ENCODE measurements at regions not wholly inside any gene's neighbourhood (a gene's known extent, or its start where the extent isn't known, plus 50 kb on each side); places are given as distances from the start of the nearest gene placed in this dataset.

DNA sequence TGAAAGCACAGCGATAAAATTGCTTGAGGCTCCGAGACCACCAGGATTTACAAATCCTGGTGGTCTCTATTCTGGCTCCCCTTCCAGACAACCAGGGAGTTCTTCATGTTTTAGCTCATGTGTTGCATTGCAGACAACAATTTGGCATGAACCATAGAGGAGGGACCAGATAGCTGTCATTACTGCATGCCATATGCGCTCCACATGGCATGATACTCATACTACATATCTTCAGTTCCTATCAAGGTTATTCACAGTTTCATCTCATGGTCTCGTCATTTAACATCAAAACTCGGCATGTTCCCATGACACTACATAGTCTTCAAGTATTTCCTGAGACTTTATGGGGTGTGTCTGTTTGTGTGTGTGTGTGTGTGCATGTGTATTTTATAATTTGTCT is 220.3 kb downstream of the OR13H1 start:
- no peak for FAIRE-seq
- no peak for DNase-seq (ENCODE audit: low spot score)

DNA sequence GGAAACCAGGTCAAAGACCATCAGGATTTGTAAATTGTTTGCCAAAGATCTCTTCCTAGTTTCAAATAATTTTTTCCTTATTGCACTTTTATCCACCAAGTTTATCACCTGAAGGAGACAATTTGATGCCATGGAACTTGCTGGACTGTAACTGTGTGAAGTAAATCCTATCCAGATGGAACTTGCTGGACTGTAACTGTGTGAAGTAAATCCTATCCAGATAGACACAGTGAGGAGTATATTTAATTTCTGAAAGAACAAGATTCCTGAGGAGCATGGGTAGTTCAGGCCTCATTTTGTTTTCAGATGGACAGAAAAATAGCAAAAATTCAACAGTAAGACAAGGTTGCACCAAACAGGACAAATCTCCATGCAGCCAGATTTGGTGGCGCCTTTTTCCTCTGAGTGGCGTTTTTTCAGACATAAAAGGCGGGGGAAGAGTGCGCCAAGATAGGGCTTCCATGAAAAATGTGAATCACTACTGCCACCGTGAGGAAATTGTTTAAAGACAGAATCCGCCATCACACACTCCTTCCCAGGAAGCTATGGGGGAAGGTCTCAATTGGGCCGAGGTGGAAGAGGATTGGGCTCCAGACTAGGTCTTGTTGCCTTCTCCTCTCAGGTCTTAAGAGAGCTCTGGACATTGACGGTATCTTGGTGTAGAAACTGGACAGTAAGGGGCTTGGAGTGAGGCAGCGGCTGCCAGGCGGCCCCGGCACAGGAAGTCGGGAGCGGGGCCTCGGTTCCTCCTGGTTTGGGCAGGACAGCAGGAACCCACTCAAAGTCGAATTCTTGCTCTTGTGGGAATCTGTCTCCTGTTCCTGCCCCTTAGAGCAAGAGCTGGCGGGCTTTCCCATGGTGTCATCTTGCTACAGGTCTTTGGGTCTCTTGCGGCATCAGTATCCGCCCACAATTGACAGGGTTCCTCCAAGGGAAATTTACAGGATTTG is 234.7 kb downstream of the OR13H1 start:
- no peak for DNase-seq (ENCODE audit: low spot score)
- no peak for FAIRE-seq

DNA sequence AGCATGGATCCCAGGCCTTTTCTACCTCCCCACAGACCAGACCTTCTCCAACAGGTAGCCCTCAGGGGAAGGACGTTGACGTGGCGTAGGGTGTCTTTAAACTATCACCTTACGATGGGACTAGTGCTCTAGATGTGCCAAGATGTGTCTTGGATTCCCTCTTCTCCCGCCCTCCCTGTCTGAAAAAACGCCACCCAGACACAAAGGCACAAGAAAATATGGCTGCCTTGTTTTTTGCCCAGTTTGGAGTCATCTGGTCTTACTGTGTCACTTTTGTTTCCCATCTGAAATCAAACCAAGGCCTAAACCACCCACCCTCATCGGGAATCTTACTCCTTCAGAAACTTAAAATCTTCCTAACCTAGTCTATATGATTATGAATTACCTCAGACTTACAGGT is 235.4 kb downstream of the OR13H1 start:
- no peak for FAIRE-seq

DNA sequence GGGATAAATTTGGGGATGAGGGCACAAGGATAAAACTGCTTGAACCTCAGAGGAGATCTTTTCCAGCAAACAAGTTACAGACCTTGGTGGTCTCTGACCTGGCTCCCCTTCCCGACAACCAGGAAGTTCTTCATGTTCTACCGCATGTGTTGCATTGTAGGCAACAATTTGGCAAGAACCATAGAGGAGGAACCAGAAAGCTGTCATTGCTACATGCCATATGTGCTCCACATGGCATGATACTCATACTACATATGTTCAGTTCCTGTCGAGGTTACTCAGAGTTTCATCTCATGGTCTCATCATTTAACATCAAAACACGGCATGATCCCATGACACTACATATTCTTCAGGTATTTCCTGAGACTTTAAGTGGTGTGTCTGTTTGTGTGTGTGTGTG is 235.9 kb downstream of the OR13H1 start:
- FAIRE-seq = no peak

More for the DNA sequence above, 235.4 kb downstream of the OR13H1 start:
- no peak for DNase-seq (ENCODE audit: low spot score)

DNA sequence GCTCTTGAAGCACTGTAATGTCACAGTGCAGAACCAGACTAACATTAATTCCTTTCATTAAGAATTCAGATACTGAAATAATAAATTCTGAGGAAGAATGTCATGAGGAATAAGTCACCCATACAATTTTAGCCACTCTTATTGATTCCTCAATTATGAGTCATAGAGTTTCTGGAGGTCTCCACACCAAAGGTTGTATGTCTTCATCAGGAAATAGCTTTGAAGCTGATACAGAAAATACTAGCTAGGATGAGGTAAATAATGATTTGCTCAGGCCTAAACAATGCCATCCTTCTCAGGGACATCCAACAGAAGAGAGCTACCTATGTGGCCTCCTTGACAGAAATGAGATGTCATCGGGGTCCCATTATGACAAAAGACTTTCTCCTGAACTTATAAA is 238.8 kb downstream of the OR13H1 start:
- FAIRE-seq (no peak), DNase-seq (ENCODE audit: low spot score) (no peak)

More for the DNA sequence above, 235.9 kb downstream of the OR13H1 start:
- DNase-seq (ENCODE audit: low spot score) = no peak

DNA sequence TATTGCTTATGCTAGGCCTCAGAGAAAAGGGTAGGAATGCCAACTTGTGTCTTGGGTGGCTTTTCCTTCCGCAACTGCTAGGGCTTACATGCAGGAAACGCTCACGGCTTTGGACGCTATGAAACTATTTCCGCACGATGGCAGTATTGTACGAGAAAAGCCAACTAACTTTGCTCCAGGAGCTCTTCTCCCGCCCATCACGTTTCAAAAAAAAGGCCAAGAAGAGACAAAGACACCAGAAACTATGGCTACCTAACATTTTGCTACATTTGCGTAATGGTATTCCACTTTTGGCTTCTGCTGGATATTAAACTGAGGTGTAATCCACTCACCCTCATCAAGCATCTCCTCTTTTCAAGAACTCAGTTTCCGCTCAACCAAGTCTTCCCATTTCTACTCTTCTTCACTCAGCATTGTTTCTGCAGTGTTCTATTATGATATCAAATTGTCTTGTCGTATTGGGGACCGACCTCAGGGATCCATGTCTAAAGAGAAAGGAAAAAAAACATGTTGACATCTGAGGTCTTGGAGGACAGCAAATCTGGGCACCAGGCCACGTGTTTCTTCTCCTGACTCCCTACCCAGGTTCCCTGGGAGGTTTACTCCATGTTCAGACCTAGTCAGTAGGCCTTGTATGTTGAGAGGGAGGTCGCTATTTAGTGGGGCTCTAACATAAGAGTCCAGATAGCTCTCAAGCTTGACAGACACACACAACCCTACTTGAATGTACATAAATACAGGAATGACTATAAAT is 239.4 kb upstream of the STK26 start:
- FAIRE-seq = no peak
- peak; percentile 7 for DNase-seq (ENCODE audit: low spot score)

DNA sequence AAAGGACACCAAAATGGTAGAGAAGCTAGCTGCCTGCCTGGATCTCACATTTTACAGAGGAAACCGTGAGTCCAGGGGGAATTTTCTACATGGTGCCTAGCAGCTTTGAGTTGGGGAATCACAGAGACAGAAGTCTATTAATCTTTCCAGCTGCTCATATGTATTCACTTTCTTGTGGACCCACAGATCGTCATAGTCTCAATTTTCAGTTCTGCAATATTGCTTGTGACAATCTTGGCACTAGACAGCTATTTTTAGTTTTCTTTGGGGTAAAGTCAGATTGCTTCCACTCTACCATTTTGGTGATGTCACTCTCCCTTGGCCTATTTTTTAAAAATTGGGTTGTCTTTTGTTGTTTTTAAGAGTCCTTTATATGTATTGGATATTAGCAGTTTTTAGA is 233.4 kb upstream of the STK26 start:
- no peak for FAIRE-seq
- no peak for DNase-seq (ENCODE audit: low spot score)

DNA sequence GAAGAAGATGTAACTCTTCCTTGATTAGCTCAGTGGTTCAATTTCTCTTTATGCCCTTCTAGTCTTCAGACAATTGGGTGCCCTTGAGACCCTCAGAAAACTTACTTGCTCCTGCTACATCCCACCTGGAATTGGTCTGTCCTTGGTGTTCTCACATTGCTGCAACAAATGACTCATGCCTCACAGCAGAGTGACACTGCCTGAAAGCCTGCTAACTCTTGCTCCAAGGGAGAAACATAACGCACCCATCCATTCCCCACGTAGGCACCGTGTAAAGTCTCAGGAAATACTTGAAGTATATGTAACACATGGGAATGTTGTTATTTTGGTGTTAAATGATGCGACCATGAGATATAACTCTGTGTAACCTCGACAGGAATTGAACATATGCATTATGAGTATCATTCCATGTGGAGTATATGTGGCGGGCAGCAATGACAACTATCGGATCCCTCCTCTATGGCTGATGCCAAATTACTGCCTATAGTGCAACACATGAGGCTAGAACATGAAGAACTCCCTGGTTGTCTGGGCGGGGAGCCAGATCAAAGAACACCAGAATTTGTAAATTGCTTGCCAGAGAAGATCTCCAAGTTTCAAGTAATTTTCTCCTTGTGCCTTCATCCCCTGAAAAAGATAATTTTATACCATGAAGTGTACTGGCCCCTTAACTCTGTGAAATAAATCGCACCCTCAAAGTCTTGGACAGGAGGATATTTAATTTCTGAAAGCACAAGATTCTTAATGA is 231.3 kb upstream of the STK26 start:
- no peak for DNase-seq (ENCODE audit: low spot score)
- no peak for FAIRE-seq

DNA sequence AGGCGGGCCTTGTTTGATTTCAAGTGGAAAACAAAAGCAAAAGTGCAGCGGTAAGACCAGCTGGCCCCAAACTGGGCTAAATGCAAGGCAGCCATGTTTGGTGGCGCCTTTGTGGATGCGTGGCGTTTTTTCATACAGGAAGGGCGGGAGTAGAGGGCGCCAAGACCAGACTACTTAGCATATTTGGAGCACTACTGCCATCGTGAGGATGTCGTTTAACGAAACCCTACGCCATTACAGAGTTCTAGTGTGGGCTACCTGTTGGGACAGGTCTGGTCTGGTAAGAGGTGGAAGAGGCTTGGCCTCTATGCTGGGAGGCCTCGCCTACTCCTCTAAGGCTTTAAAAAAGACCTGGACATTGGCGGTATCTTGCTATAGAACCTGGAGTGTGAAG is 230.7 kb upstream of the STK26 start:
- DNase-seq (ENCODE audit: low spot score) = no peak
- no peak for FAIRE-seq

DNA sequence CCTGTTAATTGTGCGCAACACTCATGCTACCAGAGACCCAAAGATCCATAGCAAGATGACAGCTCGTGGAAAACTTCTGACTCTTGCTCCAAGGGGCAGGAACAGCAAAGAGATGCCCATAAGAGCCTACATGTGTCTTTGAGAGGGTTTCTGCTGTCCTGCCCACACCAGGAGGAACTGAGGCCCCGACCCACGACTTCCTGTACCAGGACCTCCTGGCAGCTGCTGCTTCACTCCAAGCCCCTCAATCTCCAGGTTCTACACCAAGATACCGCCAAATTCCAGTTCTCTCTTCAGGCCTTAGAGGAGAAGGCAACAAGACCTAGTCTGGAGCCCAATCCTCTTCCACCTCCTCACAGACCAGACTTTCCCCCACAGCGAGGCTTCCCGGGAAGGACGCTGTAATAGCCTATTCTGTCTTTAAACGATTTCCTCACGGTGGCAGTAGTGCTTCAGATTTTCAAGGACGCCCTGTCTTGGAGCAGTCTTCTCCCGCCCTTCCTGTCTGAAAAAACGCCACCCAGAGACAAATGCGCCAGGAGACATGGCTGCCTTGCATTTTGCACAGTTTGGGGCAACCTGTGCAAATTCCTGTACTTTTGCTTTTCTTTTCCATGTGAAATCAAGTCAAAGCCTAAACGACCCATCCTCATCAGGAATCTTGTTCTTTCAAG is 230.2 kb upstream of the STK26 start:
- DNase-seq (ENCODE audit: low spot score) (peak; percentile 15), FAIRE-seq (no peak)

DNA sequence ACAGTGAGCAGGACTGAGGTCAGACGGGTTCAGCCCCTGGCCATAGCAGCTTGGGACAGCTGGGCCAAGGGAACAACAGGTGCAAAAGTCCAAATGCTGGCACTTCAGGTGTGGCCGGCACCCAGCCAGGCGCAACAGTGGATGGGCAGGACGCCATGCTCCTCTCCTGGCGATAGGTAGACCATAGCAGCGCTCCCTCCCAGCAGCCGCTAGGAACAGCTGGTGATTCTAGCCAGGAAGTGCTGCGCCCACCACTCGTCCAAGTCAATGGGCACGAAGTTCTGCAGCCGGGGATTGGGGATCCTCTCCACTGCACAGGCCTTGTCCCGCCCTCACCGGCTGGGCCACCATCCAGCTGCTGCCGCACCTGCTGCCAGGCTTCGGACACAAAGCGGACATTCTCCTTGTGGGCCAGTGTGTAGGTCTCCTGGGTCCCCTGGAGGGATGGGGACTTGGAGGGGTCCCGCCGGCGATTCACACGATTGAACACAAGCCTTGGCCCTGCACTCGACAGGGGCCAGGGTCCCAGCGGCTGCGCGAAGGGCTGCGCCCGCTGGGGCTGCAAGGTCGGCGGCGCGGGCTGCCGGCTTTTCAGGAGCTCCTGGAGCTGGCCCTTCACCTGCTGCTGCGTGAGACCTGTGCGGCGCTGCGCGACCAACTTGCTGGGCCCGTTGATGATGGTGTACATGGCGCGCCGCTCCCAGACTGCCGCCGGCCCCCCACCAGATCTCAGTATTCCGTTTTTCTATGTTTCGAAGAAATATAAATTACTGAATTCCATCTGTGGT is 227.5 kb upstream of the STK26 start:
- FAIRE-seq (no peak), DNase-seq (ENCODE audit: low spot score) (no peak)

DNA sequence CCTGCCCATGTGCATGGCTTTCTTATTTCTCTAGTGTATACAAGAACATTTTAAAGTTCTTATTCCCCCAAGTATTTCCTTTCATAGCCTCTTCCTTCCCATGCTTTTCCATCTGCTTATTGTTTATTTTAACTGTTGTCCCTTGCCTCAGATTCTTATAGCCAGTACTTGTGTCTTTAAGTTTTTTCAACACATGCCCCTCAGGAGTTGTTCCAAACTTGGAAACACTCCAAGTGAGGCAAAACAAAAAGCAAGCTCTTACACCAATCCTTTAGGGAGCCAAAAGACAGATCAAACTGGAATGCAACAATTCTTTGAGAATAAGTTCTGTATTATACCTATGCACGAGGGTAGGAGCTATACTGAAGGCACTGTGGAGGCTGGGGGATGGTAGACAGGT is 222.0 kb upstream of the STK26 start:
- FAIRE-seq (no peak), DNase-seq (ENCODE audit: low spot score) (no peak)

DNA sequence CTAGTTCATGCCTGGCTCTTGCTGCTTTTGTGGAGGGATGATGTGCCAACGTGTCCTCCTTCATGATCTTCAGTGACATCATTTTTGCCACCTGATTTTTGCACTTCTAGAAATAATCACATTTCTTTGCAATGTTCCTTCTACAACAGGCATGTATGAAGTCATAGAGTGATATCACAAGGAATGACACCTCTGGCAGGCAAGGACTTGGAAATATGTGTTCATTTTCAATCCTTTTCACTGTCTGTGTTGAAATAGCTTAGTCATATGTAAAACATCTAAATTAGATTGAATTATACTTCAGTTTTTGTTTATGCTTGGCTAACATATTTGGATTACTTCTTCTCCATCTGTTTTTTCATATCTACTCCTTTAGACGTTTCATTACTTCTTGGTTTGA is 221.2 kb upstream of the STK26 start:
- FAIRE-seq (no peak), DNase-seq (ENCODE audit: low spot score) (no peak)

DNA sequence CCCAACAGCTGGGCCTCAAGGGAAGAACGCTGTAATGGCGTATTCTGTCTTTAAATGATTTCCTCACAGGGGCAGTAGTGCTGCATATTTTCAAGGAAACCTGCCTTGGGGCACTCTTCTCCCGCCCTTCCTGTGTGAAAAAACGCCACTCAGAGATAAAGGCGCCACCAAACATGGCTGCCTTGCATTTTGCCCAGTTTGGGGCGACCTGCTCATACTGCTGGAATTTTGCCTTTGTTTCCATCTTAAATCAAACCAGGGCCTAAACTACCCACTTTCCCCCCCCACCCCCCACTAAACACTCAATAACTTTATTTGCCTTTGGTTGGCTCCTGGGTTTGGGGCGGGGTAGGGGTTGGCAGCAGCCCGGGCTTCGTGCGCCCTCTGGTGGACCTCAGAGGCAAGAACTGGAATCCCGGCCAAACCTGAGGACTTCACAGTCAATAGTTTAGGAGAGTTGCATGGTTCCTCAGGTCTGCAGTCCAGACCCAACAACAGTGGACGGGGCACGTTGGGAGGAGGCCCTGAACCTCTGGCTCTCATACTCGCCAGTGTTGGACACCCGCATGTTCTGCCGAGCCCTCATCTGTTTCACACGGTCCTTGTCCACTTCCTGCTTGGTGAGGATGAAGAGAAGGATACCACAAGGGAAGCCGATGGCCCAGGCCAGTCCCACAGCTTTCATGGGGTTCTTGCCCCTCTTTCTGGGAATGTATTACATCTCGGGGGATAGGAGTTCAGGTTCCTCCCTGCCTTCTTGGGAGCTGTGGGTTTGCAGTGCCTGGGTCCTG is 220.1 kb upstream of the STK26 start:
- no peak for DNase-seq (ENCODE audit: low spot score)
- no peak for FAIRE-seq

DNA sequence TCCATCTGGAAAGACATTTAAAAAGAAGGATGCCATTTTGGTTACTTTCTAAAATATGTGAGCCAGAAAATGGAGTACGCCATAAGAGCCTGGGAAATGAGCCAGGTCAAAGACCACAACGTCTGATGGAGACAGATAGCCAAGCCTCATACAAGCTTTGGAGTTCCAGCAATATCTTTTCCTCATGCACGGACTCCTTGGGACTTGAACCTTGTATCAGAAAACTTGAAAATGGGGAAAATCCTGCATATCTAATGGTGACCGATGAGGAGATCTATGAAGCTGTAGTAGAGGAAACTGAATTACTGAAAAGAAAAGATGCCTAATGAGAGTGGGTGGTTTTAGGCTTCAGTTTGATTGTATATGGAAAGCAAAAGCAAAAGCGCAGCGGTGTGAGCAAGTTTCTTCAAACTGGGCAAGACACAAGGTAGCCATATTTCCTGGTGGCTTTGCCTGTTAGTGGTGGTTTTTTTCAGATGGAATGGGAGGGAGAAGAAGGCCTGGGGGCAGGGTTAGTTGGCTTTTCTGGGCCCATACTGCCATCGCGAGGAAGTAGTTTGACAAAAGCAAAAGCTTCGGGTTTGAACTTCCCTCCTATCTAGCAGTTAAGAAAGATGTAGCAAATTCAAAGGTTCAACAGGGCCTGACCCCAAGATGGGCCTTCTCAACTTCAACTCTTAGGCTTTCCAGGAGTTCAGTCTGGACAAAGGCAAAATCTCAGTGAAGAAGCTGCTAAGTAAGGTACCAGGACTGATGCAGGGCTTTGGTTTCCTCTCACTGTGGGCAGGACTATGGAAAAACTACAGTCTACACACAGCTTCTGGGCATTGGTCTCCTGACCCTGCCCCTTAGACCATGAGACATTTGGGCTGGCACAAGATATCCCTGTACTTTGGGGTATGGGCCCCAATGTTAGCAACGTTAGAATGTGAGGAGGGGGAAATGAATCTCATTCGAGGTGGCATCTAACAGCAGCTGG is 210.0 kb upstream of the STK26 start:
- no peak for DNase-seq (ENCODE audit: low spot score)
- FAIRE-seq = no peak

DNA sequence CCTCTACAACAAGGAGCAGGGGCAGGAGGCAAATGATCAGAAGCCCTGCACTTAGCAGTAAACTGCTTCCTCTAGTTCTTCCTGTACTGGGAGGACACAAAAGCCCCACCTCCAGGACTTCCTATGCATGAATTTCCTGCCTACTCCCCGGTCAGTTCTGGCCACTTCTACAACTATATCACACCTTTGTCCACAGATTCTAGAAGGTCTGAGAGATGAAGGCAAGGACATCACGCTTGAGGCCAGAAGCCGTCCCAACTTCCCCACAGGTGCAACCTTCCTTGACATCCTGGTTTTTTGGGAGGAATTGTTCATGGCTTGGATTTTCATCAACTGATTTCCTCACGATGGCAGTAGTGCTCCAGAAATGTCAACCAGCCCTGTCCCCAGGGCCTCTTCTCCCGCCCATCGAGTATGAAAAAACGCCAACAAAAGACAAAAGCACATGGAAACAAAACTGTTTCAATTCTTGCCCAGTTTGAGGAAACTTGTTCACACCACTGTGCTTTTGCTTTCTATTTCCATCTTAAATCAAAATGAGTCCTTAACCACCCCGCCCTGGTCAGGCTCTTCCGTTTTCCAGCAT is 206.5 kb upstream of the STK26 start:
- no peak for DNase-seq (ENCODE audit: low spot score)
- FAIRE-seq = no peak

DNA sequence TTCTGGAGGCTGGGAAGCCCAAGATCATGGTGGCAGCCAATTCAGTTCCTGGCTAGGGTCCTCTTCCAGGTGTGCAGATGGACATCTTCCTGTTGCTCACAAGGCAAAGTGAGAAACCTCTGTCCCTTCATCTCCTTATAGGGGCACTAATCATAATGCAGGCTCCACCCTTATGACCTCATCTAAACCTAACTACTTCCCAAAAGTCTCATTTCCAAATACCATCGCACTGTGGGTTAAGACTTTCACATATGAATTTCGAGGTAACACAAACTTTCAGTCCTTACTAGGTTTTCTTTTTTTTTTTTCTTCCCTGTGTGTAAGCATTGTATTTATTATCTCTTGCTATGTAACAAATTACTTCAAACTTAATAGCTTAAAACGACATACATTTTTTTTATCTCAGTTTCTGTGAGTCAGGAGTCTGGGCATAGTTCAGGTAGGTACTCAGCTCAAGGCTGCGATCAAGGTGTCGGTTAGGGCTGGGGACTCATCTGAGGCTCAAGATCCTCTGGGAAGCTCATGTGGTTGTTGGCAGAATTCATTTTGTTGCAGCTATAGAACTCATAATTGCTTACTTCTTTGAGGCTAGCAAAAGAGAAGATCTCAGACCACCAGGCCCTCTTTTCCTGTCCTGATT is 204.7 kb upstream of the STK26 start:
- no peak for FAIRE-seq
- no peak for DNase-seq (ENCODE audit: low spot score)

All from RCC 7860 (cell line).